NOMO-1 treated with dmso at 0.1 percent for 144 hours (cell line): ENCODE measurements at regions not wholly inside any gene's neighbourhood (a gene's known extent, or its start where the extent isn't known, plus 50 kb on each side); places are given as distances from the start of the nearest gene placed in this dataset.
A peak's percentile ranks its signal among the peaks of the same experiment; 100 is the strongest.

Experiments
- DNase-seq: peaks from one replicate; lab custom pipeline; 2025; ENCODE audit not compliant: unreplicated experiment; lab: John Stamatoyannopoulos, UW

GRCh38 chr21:26412885-26413284 lies 160.2 kb downstream of the CYYR1 start:
- no peak for DNase-seq

- DNase-seq = no peak
Observed at GRCh38 chr21:26409735-26410134, 163.4 kb downstream of the CYYR1 start.

GRCh38 chr21:26408511-26408910 lies 164.6 kb downstream of the CYYR1 start:
- DNase-seq = no peak

GRCh38 chr21:26406526-26406925 lies 166.6 kb downstream of the CYYR1 start:
- DNase-seq = no peak

GRCh38 chr21:26405735-26406361 lies 167.2 kb downstream of the CYYR1 start:
- DNase-seq = no peak

- no peak for DNase-seq
Observed at GRCh38 chr21:26405071-26405470, 168.0 kb downstream of the CYYR1 start.

GRCh38 chr21:26404288-26404687 lies 168.8 kb downstream of the CYYR1 start:
- no peak for DNase-seq

GRCh38 chr21:26403321-26403720 lies 169.8 kb downstream of the CYYR1 start:
- no peak for DNase-seq

GRCh38 chr21:26397545-26397944 lies 175.5 kb downstream of the CYYR1 start:
- no peak for DNase-seq

- no peak for DNase-seq
Observed at GRCh38 chr21:26394341-26394740, 178.7 kb downstream of the CYYR1 start.

- no peak for DNase-seq
Observed at GRCh38 chr21:26391166-26391565, 181.9 kb downstream of the CYYR1 start.

- DNase-seq = peak; percentile 78
Observed at GRCh38 chr21:26389971-26390641, 183.0 kb downstream of the CYYR1 start.

GRCh38 chr21:26388731-26389231 lies 184.3 kb downstream of the CYYR1 start:
- DNase-seq = no peak

- DNase-seq = peak; percentile 91
Observed at GRCh38 chr21:26385721-26386120, 187.4 kb downstream of the CYYR1 start.

- no peak for DNase-seq
Observed at GRCh38 chr21:26379561-26379960, 193.5 kb downstream of the CYYR1 start.

GRCh38 chr21:26377111-26377694 lies 195.9 kb downstream of the CYYR1 start:
- no peak for DNase-seq

GRCh38 chr21:26374817-26375216 lies 198.3 kb downstream of the CYYR1 start:
- DNase-seq = no peak

- DNase-seq = no peak
Observed at GRCh38 chr21:26368591-26369320, 198.2 kb upstream of the APP start.

GRCh38 chr21:26366781-26367180 lies 196.2 kb upstream of the APP start:
- DNase-seq = no peak

GRCh38 chr21:26365849-26366248 lies 195.3 kb upstream of the APP start:
- no peak for DNase-seq

- no peak for DNase-seq
Observed at GRCh38 chr21:26351661-26352060, 181.1 kb upstream of the APP start.

- DNase-seq = no peak
Observed at GRCh38 chr21:26332867-26333266, 162.3 kb upstream of the APP start.
